Fibroblast of skin of left quadriceps (primary cell): ENCODE measurements at regions not wholly inside any gene's neighbourhood (a gene's known extent, or its start where the extent isn't known, plus 50 kb on each side); places are given as distances from the start of the nearest gene placed in this dataset.
"Not testable (repeated sequence)": the region's sequence is repeated elsewhere in the genome, so short reads cannot be mapped to it uniquely, and the experiment has no call there.

Experiments used
- DNase-seq, 2 experiments: peaks; one replicate each; pipeline ENCODE4 v3.0.0-alpha.2; 2013; ENCODE audit warnings: low read depth in 2 of 2

DNA sequence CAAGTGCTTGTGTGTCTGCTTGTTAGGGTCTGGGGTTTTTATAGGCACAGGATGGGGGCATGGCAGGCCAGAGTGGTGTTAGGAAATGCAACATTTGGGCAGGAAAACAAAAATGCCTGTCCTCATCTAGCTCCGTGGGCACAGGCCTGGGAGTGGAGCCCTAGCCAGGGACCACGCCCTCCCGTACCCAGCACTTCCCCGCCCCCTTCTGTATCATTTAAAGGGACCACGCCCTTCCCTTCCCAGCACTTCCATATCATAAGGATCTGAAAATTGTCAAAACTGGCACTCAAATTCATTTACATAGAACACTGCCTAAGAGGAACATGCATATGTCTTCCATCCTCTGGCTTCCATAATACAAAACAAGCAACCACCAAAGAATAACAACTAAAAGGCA is 185.8 kb downstream of the B3GLCT start:
- DNase-seq: no peak

DNA sequence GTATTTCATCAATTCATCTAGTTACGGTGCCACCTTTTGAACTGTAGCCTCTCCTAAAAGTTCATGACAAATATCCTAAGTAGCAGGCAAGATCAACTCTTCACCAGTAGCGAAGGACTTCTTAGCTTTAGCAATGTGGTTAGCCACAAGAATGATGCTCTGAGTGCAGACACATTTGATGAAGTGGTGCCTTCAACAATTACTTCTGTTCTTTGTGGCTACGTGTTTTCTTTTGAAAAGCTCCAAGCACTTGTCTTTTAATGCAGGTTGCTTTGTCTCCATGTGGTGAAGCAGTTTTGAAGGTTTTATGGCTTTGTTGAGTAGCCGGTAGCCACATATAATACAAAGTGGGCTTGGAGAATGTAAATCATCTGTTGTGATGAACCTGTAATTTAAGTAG is 194.7 kb downstream of the B3GLCT start:
- DNase-seq: no peak

DNA sequence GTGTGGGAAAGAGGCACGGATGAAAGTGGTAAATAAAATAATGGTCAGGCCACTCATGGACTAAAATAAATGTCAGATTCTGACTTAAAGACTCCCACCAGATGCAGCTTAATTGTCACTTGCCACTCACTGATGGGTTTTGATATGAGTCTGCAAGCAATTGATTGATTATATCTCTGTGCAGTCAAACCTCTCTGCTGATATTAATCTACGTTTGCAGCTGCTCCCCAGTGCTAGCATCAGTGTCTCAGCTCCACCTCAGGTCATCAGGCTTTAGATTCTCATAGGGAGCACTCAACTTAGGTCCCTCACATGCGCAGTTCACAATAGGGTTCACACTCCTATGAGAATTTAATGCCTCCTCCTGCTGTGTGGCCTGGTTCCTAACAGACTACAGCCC is 195.3 kb downstream of the B3GLCT start:
- no peak for DNase-seq

DNA sequence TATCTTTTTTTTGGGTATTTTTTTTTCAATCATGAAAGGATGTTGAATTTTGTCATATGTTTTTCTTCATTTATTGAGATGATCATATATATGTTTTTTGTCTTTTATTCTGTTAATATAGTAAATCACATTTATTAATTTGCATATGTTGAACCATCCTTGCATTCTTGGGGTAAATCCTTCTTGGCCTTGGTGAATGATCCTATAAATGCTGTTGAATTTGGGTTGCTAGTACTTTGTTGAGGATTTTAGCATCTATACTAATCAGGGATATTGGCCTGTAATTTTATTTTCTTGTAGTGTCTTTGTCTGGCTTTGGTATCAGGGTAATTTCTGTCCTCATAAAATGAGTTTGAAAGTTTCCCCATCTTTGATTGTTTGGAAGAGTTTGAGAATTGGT is 199.9 kb downstream of the B3GLCT start:
- no peak for DNase-seq

DNA sequence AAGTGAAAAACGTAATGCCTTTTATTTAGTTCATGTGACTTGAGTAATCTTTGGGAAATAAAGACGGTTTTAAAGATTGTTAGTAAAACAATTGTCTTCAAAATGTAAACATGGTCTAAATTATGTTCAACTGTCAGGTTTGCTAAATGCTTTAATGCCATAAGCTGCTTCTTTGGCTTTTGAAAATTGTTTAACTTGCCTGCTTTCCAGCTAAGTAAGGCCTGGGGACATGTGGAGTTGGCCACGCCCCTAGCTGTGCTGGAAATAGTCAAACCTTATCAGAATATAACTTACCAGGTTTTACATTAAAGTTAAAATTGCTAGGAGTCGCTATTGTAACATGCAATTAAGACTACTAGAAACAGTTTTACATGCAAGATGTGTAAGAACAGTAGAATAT is 203.9 kb downstream of the B3GLCT start:
- not testable (repeated sequence) for DNase-seq

DNA sequence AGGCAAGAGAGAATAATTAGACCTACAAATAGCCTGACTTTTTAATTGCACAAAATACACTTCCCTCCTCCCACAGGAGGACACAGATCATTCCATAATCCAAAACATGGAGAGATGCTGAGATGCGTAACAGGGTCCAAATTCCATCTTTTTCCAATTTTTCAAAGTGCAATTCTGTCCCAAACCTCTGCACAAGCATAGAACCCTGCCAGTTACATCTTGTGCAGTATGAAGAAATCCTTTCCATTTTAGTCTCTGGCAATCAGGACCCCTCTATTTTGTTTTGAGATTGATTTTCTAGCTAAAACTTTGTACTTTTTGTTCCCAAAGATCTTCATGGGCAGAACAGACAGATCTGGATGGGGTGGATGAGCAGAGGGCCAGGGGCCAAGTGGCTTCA is 209.2 kb downstream of the B3GLCT start:
- no peak for DNase-seq

DNA sequence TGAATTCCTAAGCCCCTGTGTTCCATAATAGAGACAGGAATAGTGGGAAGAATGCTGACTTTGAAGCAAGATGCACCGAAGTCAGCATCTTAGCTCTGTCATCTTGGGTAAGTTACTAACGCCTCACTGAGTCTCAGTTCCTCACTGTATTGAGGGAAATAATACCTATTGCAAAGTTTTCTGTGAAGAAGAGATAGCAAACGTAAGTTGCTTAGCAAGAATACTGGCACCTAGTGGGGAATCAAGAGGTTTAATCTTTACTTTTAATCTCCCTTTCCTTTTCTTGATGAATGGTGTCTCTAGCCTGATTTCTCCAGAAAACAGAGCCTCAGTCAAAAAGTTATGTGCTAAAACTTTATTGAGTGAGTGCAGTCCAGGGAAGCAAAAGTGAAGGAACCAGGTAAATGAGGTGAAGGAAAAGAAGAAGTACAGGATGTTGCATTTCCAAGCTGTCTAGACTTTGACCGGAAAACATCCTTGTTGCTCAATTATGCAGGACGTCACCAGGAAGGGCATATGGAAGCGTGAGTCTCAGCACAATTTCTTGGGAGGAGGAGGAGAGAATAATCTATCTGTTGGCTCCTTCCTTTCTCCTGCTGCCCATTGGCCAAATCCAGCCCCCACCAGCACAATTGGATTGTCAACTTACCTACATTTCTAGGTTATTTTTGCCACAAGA is 210.0 kb downstream of the B3GLCT start:
- no peak for DNase-seq

DNA sequence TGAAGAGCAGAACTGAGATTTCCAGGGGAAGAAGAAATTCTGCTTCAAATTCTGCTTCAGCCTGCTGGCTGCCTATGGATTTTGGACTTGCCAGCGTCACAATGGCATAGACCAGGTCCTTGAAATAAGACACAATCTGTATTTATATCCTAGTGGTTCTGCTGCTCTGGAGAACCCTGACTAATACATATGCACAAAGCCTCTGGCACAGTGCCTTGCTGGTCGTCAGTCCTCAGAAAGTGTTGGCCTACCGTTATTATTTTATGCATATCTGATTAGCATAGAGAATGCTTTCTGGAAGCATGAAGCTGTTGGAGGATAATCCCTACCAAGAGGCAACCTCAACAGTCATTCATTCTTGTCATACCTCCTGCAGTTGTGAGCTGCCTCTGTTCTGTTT is 213.7 kb downstream of the B3GLCT start:
- no peak for DNase-seq

DNA sequence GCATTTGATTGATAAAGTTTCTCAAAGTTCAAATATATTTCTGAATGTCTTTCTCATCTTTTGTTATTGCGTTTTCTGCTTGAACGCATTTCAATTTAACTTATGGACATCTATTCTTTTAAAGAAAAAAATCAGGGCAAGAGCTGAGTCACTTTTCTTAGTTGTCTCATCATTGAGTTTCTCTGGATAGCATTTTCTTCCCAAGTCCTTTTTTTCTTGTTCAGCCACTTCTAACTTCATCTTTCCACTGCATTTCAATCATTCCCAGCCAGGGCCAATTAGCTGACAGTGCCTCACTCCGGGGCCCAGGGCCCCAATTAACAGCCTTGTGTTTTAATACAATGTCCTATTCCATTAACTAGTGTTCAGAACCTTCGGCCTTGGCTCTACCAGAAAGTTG is 216.3 kb downstream of the B3GLCT start:
- no peak for DNase-seq

DNA sequence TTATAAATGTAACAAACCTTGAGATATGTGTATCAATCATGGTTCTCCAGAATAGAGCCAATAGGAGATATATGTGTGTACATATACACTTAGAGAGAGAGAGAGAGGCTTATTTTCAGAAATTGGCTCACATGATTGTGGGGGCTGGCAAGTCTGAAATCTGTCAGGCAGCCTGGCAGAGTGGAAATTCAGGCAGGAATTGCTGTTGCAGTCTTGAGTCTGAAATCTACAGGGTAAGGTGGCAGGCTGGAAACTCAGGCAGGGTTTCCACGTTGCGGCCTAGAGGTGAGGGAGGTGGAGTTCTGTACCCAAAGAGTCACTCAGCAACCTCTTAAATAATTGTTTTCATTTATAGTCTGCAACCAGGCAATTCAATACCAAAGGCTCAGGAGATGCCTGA is 218.4 kb downstream of the B3GLCT start:
- DNase-seq: no peak

DNA sequence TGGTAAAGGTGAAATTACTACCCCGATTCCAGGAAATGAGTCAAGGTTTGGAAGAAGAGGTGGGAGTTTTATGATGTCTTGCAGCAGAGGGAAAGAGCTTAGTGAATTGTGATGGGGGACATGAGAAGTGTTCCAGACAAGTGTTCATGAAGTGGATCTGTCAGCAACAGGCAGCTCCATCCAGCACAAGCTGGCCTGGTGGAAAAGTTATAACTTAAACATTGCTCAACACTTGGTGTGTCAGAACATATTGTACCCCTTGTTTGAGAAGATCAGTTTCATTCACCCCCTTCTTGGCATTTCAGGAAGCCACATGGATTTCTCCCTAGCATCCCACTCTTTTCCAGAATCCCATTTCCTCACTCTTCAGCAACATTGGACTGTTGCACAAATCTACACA is 222.0 kb downstream of the B3GLCT start:
- DNase-seq: no peak

DNA sequence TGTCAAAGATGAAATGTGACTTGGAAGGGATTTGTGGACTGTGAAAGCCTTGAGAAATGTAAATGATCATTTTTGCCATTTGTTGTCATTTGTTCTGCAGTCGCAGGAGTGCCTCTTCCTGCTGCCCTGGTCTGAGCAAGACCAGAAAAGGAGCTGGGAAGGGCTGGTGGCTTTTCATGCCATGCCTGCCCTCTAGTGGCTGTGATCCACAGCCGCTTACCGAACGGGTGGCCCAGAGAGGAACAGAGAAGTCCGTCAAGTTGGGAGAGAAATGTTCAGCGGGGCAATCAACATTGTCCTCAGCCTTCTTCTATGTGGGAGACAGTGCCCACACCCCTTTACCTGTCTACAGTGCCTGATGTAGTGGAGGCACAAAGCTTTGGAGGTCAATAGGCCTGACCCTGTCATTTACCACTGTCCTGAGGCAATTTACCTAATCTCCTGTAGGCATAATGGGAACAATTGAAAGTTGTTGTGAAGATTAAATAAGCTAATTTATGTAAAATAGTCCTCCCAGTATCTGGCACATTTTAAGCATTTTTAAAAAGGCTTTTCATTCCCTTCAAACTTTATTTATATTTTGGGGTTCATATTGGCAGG is 224.5 kb downstream of the B3GLCT start:
- DNase-seq: peak; percentile 43 to 44

DNA sequence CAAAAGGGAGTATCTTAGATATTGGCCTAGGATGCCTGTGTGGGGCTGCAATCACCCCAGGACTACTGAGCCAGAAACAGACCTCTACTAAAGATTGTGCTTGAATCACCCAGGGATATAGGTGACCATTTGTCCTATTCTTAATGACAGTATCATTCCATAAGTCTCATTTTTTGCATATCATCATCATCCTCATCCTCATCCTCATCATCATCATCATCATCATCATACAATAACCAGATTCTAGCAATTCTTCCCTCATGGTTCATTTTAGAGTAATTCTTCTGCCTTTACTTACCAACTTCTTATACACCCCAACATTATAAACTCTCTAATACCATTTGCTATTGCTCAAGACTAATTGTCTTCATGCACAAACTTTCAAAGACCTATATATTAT is 226.6 kb downstream of the B3GLCT start:
- no peak for DNase-seq

DNA sequence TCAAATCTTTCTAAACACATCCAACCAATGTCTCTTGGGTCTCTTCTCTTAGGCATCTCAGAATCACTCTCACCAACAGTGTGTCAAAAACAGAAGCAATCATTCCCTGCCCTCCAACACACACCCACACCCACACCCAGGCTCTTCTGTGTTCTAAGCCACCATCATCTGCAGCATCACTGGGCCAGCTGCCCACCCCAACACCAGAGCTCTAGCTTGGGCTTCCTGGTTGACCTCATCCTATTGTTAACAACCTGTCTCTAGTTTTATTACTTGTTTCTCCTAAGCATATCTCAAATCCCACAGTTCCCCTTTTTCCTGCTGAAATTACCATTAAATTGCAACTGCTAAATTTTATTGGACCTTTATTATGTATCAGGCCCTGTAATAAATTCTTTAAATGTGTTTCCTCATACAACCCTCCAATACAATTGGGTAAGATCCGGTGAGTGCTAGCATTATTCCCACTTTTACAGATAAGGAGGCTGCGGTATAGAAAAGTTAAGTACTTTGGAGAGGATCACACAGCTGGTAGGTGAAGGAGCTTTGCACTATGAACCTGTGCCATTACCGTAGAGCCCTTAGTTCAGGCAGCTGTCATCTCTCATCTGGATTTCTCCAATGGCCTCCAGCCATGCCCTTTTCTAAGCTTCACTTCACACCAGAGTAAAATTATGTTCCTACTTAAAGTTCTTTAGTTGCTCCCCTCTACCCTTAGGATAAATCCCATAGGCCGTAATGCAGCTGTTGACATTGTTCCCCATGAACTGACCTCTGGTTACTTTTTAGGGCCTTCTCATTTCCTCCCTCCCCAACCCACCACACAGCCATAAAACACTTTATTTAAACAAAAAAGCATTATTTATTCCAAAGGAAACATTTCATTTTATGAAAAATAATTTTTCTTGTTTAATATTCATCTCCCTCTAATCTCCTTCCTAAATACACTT is 227.7 kb downstream of the B3GLCT start:
- DNase-seq: no peak

DNA sequence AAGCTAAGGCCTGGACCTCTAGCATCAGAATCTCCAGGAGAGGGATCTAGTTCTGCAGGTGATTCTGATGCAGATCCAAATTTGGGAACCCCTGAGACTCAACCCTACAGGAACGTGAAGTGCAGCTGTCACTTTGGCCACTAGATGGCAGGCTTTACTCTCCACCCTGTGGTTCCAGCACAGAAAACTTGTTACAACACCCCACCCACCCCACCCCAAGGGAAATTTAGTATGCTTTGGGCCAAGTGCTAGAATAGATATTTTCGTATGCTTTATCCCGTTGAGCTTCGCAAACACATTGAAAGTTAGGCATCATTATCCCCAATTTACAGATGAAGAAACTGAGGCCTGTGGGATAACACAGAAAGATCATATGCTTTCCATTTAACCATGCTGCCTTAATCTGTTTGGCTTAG is 232.0 kb downstream of the B3GLCT start:
- peak; percentile 8 to 20 for DNase-seq

DNA sequence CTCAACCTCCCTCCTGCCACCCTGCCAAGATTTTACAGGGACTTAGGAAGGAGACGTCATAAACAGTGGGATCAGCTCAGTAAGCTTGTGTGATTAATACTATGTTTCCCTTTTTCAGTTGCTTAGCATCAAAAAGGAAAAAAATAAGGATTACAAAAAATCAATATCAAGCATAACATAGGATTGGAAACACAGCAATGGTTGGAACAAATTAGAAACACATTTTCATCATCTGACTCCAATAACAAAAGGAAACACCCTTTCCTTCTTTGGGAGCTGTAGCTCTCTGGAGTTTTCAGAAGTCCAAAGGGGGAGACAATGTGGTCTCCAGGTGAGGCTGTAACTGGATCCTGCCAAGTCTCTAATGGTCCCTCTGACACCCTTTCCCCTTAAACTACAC is 233.4 kb downstream of the B3GLCT start:
- peak in 1 of 2 experiments; percentile 13 for DNase-seq

DNA sequence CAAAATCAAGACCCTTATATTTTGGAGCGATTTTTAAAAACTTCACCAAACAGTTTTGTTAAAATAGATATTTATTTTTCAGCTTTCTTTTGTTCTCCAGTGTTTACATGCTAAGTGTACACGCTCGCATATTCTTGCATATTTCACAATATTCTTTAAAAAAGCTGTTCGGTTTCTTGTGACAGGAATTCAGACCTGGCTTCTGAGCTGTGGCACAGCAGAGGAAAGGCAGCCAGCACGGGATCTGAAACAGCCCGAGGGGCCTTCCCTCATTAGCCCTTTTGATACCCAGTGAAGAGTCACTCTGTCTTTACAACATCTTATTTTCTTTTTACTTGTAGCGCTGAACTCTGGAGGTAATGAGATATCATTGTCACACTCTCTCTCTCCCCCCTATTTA is 234.0 kb downstream of the B3GLCT start:
- DNase-seq: no peak

DNA sequence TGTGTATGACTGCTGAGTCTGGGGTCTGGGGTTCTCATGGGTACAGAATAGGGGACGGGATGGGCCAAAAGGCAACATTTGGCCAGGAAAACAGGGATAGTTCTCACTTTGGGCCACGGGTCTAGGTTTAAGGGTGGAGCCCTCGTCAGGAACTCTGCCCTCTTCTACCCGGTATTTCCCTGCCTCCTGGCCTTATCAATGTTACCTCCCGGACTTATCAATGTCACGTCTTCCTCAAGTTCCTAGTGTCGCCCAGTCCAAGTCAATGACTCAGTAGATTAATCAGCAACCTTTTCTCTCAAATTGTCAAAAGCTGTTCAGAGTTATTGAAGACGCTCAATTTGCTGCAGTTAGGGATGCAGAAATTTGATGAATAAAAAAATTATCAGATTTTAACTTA is 234.8 kb downstream of the B3GLCT start:
- DNase-seq: no peak

DNA sequence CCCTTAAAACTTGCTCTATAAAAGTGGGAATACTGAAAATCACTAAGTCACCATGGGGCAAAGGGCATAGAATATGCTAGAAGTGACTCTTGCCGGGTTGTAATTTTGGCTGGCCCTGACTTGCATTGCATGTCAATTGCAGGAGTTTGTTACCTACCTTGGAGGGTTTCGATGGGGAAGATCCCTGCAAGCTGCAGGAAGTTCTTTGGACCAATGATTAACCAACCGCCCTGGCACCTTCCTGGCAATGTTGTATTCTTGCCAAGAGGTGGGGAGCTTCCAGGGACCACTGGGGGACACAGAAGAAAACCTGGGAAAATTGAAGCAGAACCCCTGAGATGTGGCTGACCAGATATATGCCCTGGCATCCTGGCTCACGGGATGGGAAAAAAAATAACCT is 235.8 kb downstream of the B3GLCT start:
- DNase-seq: no peak

DNA sequence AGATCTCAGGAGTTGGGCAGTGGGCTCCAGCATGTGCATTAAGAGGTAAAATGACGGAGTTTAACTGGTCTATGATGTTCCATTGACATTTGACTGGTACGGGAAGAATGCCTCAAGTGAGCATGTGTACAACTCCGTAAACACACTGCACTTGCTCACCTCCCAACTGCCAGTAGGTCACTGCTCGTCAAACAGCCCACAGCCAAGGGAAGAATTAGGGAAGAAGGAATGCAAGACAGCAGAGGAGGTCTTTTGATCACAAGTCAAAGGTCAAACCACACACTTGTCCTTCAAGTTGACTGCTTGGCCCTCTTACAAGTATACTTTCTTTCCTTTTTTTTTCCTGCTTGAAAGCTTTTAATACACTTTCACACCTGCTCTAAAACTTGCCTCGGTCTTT is 236.7 kb downstream of the B3GLCT start:
- no peak for DNase-seq

DNA sequence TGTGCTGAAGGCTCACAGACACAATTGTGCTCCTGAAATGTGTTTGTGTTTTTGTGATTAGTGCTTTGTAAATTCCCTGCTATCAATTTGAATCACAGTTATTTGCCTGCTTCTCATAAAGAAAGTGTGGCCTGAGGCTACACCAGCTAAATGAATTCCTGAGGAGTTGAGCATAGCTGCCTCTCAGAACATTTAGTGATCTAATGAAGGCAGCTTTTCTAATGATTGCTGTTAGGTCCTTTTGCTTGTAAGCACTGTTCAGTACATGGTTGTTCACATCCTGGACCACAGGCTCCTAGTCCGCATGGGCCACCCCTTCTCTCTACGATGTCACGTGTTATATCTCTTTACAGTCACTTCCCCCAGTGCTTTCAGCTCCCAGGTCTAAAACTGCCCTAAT is 238.2 kb downstream of the B3GLCT start:
- no peak for DNase-seq

DNA sequence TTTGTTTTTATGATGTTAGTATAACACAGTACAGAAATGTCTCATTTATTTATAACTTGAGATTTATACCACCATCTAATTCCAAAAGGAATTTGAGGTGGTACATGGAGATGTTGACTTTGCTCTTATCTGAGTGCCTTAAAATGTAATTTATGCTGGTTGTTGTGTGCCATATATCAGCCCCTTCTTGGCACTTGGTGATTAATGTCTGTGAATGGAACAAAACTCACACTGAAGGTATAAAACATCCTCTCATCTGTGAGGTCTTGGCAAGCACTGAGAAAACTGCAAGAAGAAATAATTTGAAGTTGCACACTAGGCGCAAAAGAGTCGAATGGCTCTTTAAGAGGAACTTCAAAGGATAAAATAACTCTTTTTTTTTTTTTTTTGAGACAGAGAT is 240.4 kb downstream of the B3GLCT start:
- DNase-seq: no peak
